ENCODE measurements at regions not wholly inside any gene's neighbourhood (a gene's known extent, or its start where the extent isn't known, plus 50 kb on each side); places are given as distances from the start of the nearest gene placed in this dataset.

DNA sequence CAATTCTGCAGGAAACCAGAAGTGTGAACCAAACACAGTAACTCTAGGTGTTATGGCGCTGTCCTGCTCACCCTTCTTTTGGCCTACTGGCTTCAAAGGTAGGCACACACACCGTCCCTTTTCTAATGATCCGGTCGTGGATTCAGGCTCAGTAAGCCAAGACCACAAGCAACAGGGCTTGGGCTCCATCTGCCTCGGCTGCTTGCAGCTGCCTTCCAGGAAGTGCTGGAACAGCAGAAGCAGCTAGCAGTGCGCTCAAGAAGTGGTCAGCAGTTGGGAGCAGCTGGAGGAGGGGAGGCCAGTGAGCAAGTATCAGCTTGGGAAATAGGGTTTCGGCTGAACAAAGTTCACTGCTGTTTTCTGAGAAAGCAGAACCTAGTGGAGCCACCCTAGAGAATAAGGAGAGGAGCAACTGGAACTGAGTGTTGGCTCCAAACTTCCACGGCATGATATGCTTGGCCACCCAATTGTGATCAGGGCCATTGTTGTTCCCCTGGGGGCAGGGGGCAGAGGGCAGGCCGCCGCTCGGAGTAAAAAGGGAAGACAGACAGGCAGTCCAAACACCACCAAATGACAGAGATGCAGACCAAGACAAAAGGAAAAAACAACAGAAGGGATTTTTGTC lies 173.4 kb downstream of the TOMM20 start:
- TF ChIP-seq CTCF (IDR thresholded peaks at IDR 0.05) = no peak
- no peak for TF ChIP-seq EZH2 (IDR thresholded peaks at IDR 0.05)
- TF ChIP-seq EZH2phosphoT487 (IDR thresholded peaks at IDR 0.05) = no peak
- DNase-seq (ENCODE audit: low spot score) = no peak
- Histone ChIP-seq H2AFZ (replicated peaks) (peak overlapping the region; percentile 61), H3K36me3 (no peaks in the 10 kb centered on the region), H3K4me3 (no peak overlapping the region), H3K79me2 (ENCODE audit: low read depth) (no peaks in the 10 kb centered on the region), H3K27me3 (no peaks in the 10 kb centered on the region), H3K9me3 (ENCODE audit: low read depth) (no peaks in the 10 kb centered on the region), H4K20me1 (ENCODE audit: low read depth) (no peaks in the 10 kb centered on the region), H3K9ac (no peak overlapping the region), H3K4me2 (peak overlapping the region; percentile 31), H3K4me1 (peaks cover 47% of the 10 kb centered on the region), H3K27ac (no peak overlapping the region), H3F3A (ENCODE audit: low read depth) (peaks cover 36% of the 10 kb centered on the region)
- Mint-ChIP-seq H3K4me3 (peak overlapping the region; percentile 72), H3K27ac (peak overlapping the region; percentile 99), H3K36me3 (peaks cover 1% of the 10 kb centered on the region), H3K9me3 (peaks cover 6% of the 10 kb centered on the region), H3K4me1 (peaks cover 76% of the 10 kb centered on the region), H3K27me3 (ENCODE audit: insufficient read depth, low read depth) (peaks cover 13% of the 10 kb centered on the region)

GRCh38 chr1:234954613-234955012 lies 174.0 kb downstream of the TOMM20 start:
- no peaks in the 10 kb centered on the region for H3K79me2 ChIP-seq (ENCODE audit: low read depth)
- no peaks in the 10 kb centered on the region for H3K27me3 ChIP-seq
- peak overlapping the region; percentile 61 for H2AFZ ChIP-seq (replicated peaks)
- H3K4me2 ChIP-seq = peak overlapping the region; percentile 31
- H3K9ac ChIP-seq = no peak overlapping the region
- peaks cover 47% of the 10 kb centered on the region for H3K4me1 ChIP-seq
- peaks cover 3% of the 10 kb centered on the region for H3K9me3 ChIP-seq (ENCODE audit: low read depth)
- H3K36me3 Mint-ChIP-seq = peaks cover 1% of the 10 kb centered on the region
- TF ChIP-seq EZH2phosphoT487 (IDR thresholded peaks at IDR 0.05) (no peak), EZH2 (IDR thresholded peaks at IDR 0.05) (no peak), CTCF (IDR thresholded peaks at IDR 0.05) (no peak)
- peaks cover 72% of the 10 kb centered on the region for H3K4me1 Mint-ChIP-seq
- no peak overlapping the region for H3K4me3 ChIP-seq
- no peak overlapping the region for H3K27ac ChIP-seq
- no peak for DNase-seq (ENCODE audit: low spot score)
- H3K27ac Mint-ChIP-seq = peak overlapping the region; percentile 75
- H3K9me3 Mint-ChIP-seq = peaks cover 8% of the 10 kb centered on the region
- H3F3A ChIP-seq (ENCODE audit: low read depth) = peaks cover 36% of the 10 kb centered on the region
- H3K4me3 Mint-ChIP-seq = peak overlapping the region; percentile 57
- H3K27me3 Mint-ChIP-seq (ENCODE audit: insufficient read depth, low read depth) = peaks cover 13% of the 10 kb centered on the region
- no peaks in the 10 kb centered on the region for H3K36me3 ChIP-seq
- no peaks in the 10 kb centered on the region for H4K20me1 ChIP-seq (ENCODE audit: low read depth)

- Histone ChIP-seq H3K4me3 (no peak overlapping the region), H3K27me3 (no peaks in the 10 kb centered on the region), H3K4me2 (no peak overlapping the region), H3K27ac (no peak overlapping the region), H4K20me1 (ENCODE audit: low read depth) (no peaks in the 10 kb centered on the region), H3K36me3 (no peaks in the 10 kb centered on the region), H3K9me3 (ENCODE audit: low read depth) (peaks cover 6% of the 10 kb centered on the region), H3F3A (ENCODE audit: low read depth) (peaks cover 36% of the 10 kb centered on the region), H3K4me1 (peaks cover 47% of the 10 kb centered on the region), H3K9ac (no peak overlapping the region), H3K79me2 (ENCODE audit: low read depth) (no peaks in the 10 kb centered on the region), H2AFZ (replicated peaks) (no peak overlapping the region)
- Mint-ChIP-seq H3K36me3 (peaks cover 1% of the 10 kb centered on the region), H3K27ac (peak overlapping the region; percentile 68), H3K9me3 (peaks cover 16% of the 10 kb centered on the region), H3K27me3 (ENCODE audit: insufficient read depth, low read depth) (peaks cover 7% of the 10 kb centered on the region), H3K4me3 (peak overlapping the region; percentile 57), H3K4me1 (peaks cover 64% of the 10 kb centered on the region)
- no peak for DNase-seq (ENCODE audit: low spot score)
- TF ChIP-seq EZH2phosphoT487 (IDR thresholded peaks at IDR 0.05) (no peak), CTCF (IDR thresholded peaks at IDR 0.05) (no peak), EZH2 (IDR thresholded peaks at IDR 0.05) (no peak)
Observed at GRCh38 chr1:234953655-234954405, 174.8 kb downstream of the TOMM20 start.

All from neural progenitor cell (in vitro differentiated cells).